HG03097 (cell line): ENCODE measurements at regions not wholly inside any gene's neighbourhood (a gene's known extent, or its start where the extent isn't known, plus 50 kb on each side); places are given as distances from the start of the nearest gene placed in this dataset.

Experiments
- ATAC-seq: cut with Tn5 transposase; IDR thresholded peaks from one replicate; pipeline ENCODE4 v1.9.1; 2021; ENCODE audit not compliant: unreplicated experiment, low FRiP score

DNA sequence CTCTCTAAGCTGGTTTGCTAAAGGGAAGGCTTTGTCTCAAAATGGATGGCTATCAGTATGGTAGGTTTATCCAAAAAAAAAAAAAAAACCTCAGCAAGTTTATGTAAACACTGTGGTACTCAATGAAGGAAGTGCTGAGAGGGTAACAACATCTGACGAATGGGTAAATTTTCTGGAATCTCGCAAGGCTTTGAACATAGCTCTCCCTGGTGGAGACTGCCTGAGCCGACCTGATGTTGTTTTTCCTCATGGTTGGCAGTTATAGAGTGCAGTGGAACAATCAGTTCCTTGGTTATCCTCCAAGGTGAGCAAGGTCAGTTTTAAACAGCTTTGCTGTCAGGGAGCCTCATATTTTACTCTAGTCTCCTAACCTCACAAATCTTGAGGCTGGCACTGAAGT lies 94.6 kb downstream of the ZPLD1 start:
- ATAC-seq, result no peak

DNA sequence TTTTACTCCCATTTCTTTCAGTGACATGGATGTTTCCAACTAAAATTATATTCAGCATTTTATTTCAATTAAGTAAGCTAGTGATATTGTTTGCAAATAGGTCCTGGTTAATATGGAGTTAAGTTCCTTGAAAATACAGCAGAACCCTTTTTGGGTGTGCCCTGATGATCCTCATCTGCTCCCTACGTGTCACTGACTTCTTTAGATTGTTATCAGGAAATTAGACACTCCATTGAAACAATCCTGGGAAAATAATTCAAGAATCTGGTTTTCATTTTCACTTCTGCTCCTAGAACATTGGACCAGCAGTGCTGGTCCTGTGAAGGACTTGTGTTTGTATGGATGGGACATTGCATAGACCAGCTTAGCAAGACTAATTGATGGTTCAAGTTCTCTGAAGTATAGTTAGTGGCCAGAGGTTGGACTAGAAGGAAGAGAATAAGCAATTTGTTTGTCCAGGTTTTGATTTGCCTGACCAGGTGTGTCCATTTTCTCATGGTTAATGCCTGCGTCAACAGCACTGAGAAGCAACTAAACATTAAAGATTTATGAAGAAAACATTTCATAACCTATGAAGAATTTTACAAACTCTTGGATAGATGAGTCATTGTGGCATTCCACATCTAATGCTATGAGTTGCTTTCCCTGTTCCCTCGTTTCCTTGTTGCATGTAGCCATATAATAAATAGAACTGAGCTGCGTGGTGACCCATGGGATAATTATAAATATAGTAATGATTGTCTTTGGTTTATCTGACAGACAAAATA lies 95.8 kb downstream of the ZPLD1 start:
- no peak for ATAC-seq

DNA sequence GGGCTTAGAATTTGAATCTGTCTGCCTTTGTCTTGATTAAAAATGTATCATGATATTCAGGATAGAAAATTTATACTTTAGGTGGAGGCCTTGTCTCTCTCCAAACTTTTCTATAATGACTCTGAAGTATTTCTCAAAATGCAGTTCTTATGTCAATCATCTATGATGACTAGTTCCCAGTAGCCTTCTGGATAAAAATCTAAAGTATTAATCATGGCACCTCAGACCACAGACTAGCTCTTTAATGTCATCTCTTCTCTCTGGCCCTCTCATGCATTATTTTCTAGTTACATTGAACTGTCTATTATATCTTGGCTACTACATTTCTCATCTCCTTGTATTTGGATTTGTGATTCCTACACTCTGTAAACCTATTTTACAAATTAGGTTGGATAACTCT lies 96.9 kb downstream of the ZPLD1 start:
- no peak for ATAC-seq

DNA sequence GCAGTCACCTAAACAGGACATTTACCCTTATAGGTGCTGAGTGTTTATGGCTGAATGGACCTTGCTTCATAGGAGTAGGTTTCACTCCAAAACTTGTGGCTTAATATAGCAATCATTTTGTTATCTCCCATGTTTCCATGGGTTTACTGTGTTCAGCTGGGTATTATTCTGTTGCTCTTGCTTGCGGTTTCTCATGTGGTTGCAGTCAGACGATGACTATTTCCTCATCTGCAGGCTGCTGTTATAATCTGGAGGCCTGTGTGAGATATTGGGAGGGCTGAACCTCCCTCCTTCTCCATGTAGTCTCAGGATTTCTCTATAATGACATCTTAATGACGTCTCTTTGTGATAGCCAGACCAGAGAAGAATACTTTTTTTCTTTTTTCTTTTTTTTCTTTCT lies 98.1 kb downstream of the ZPLD1 start:
- ATAC-seq, result no peak

DNA sequence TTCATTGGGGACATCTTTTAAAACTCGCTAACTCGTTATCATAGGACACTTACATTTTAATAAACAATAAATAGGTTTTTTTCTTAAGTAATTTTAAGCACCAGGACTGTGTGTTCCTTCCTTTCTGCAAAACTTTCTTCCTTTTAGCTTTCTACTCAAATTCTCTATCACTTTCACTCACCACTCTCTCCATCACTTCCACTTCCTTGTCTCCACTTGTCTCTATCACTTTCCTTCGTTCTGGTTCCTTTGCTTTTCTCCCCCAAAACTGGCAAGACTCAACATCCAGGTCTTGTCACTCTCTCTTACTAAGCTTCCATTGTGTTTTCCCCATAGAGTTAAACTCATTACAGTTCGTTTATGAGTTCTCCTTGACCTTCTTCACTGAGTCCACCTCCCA lies 99.0 kb downstream of the ZPLD1 start:
- ATAC-seq, result no peak

DNA sequence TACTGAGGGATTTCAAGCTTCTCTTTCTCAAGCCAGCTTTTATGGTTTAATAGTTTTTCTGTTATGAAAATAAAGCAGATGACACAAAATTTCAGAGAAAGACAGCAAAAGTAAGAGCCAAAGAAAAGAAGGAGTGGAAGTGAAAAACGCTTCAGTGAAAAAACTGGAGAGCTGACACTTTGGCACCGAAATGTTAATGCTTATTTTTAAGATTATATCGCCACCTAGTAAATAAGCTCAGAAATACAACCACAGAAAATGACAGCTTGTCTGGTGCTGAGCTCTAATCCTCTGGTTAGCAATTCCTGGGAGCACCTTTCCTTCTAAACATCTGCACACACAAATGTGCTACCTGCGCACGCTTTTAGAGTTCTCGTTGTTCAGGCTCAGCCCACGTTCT lies 101.6 kb downstream of the ZPLD1 start:
- ATAC-seq, result no peak

DNA sequence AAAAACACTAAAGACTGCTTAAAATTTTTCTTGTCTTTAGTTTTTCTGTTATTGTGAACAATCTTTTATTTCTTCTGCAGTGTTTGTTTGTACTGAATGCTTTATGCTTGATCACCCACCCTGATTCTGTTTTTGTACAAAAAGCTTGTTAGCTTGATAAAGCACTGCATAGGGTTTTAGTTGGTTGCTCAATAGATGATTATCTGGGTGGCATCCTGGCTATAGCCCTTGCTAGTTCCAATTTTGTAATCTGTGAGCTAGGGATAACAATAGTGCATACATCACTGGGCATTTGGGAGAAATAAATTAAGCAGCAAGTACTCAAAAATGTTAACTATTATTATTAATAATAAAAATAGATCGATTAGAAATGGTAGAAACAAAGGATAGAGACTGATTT lies 102.3 kb downstream of the ZPLD1 start:
- no peak for ATAC-seq

DNA sequence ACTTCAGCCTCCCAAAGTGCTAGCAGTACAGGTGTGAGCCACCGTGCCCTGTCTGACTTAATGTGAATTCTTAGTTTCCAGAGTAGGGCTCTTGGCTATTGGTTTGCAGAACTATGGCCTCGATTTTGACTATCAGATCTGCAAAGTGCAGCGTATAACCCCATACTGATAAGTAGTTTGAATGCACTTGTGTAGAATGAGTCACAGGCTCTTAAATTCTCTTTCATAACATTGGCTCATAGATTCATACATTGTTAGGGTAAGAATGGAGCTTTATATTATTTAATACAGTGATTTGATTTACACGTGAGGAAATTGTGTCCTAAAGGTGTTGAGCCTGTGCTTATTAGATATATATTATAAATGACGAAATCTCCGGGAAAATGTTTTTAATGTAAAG lies 109.9 kb downstream of the ZPLD1 start:
- no peak for ATAC-seq

DNA sequence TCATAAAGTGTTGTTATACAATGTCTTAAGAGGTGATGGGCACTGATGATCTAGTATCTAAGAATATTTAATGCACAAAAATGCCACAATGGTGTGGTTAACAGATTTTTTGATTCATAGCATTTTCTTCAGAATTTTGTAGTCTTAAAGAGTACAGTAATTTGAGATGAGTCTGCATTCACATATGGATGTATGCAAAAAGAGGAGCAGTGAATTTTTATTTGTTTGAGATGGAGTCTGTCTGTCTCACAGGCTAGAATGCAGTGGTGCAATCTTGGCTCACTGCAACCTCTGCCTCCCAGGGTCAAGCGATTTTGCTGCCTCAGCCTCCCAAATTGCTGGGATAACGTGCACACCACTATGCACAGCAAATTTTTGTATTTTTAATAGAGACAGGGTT lies 110.5 kb downstream of the ZPLD1 start:
- ATAC-seq, result no peak

DNA sequence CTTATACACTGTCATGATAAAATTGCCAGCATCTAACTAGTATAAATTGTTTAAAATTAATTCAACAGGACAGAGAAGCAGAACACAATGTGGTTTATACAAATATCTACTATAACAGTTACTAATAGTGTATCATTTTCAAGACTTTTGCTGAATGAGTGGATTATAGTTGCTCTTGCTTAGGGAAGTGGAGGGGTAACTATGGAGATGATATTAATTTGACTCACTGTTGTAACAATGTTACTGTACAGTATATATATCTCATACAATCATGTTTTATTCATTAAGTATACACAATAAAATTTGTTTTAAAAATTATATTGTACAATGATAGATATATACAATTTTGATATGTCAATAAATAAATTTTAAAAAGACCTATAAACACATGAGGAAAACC lies 119.1 kb downstream of the ZPLD1 start:
- no peak for ATAC-seq

DNA sequence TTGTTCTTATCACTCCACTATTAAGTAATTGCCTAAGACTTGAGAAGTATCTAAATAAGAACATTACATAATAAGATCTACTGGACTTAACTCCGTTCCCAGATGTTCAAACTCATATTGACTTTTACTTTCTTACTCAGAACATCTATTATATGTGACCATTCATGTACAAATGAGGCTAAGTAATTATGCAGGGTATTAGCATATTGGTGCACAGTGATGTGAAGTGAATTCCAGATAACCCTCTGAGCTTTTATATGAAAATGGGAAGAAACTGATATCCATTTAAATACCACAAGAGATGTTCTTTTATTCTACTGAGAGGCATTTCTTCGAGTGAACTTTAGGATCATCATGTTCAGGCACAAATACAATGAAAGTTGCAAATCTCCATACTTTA lies 135.7 kb downstream of the ZPLD1 start:
- ATAC-seq, result no peak

DNA sequence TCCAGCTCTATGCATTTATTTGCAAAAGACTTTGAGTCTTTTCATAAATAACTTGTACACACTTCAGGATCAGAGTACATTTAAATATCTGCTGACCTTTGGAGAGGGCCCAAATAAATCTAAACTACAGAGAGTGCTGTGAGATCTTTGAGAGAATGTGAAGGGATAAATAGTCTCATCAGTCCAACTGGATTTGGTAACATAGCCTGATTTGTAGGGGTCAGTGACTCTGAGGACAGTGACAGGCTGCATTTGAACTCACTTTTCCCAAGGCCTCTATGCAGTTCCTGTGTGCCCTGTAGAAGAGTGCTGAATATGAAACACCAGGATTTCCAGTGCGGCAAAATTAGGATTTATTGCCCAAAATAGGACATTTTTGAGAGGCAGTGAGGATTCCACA lies 136.2 kb downstream of the ZPLD1 start:
- ATAC-seq, result no peak

DNA sequence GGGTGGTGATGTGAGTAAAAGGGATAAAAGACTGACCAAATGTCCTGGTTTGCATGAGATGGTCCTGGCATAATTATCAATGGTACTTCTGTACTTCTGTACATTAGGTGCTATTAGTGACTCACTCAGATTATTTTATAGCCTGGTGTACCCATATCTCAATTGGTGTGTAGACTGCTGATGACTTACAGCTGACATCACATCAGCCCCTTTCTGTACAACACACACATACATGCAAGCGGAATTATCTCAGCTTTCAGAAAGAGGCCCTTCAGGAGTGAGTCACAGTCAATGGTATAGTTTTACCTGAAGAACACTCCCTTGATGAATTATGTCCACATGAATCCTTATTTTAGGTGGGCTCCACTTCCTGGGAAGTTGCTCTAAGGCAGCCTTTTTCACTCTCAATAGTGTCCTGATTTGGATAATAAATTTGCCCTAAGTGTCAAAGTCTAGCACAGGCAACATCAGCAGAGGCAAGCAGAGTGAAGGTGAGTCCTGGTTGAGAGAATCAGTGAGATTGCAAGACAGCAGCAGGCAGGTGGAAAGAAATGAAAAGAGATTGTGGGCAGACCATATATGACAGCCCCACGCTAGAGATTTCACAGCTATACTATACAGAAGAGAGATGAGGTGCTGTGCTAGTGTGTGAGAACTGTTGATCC lies 137.0 kb downstream of the ZPLD1 start:
- ATAC-seq, result no peak

DNA sequence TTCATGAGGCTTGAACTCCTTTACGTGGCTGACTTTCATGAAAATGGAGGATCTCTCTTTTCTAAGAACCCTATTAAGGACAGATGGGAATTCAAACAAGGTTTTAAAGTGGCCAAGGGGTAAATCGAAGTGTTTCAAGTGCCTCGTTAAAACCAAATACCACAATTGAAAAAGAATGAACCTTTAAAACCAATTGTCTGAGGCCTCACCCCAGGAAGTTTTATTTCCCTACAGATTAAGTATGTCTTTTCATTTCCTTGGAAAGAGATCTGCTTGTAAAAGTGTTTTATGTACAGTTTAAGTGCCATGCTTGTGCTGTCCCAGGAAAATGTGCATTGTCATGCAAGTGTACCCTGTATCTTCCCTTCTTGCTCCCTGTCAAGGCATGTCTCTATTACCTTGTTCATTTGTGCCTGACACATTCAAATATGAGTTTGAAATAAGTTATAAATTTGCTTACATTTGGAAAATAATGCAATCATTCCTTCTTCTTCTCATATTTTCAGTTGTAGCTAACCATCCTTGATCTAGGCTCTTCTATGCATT lies 138.7 kb downstream of the ZPLD1 start:
- ATAC-seq, result no peak

DNA sequence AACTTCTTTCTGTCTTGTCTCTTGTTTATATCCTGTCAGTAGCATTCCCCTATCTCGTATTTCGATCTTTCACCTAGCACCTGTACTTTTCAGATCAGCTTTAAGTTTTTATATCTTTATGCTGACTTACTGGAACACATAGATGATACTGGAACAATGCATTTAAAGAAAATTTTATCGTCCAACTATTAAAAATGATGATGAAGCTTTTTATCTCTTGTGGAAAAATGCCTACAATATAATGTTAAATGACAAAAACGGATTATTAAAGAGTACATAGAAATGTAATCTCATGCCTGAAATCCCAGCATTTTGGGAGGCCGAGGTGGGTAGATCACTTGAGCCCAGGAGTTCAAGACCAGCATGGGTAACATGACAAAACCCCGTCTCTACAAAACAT lies 139.5 kb downstream of the ZPLD1 start:
- no peak for ATAC-seq

DNA sequence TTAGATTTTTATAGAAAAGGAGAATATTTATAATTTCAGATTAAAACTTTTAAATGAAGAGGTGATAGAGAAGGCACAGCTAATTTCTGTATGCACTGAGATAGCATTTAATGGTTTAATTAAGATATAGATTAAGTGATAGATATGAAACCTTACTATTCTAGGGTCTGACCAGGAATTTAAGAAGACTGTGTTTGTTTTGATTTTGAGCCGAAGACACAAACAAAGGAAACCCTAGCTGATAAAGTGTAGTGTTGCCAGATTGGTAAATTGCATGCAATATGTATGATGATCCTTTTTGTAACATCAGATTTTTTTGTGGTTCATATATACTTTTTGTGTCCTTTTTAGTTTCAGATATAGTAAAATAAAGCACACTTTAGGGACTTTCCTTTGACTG lies 141.8 kb downstream of the ZPLD1 start:
- no peak for ATAC-seq

DNA sequence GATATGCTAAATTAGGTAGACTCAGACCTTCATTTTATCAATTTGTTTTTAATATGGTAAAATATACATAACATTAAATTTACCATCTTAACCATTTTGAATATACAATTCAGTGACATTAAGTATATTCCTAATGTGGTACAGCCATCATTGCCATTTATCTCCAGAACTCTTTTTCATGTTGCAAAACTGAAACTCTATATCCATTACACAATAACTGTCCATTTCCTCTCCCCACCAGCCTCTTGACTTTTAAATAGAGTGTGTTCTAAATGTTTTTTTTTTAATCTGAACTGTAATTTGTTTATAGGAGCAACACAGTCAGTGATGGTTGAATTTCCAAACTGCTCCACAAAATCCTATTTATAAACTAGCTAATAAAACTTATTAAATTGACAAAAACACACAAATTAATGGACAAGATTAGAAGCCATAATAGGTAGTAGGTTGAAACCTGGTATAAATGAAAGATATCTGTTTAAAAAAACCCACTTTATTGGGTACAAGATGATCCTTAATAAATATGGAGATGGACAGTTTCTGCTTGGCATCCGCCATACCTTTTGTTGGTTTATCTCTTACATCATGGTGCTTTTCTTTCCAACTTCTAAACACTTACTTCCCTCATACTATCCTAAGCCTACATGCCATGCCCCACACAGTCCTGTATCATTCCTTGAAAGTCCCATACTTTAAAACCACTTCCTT lies 142.4 kb downstream of the ZPLD1 start:
- no peak for ATAC-seq

DNA sequence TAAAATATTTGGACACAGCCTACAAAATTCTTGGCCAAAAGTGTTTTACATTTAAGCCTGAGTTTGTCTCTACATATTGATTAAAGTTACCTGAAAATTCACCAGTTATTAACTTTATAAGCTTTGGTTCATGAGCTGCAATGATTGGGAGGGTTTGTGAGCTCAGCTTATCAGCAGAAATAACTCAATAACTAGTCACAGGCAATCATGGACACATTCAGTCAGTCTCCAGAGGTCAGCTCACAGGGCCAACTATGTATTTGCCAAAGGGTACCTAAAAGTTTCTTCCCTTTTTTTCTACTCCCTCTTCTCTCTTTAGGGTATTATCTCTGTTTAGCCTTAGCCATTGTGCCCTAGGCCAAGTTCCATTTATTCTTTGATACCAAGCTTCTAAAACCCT lies 145.9 kb downstream of the ZPLD1 start:
- no peak for ATAC-seq

DNA sequence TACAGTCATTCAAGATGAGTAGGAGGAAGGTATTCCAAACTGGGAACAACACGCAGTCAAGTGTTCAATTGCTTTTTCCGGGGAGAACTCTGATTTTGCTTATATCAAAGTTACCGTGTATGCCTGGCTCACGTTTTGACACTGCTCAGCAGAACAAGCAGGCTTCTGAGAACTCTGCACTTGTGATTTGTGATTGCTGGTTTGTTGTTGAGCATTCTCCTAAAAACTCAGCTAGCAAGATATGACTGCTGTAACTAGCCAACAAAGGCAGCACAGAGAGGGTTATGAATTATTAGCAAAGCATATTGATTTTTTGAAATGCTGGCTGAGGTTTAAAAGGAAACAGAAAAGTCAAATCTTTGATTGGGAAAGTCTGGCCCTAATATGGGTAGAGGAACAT lies 151.7 kb downstream of the ZPLD1 start:
- no peak for ATAC-seq

DNA sequence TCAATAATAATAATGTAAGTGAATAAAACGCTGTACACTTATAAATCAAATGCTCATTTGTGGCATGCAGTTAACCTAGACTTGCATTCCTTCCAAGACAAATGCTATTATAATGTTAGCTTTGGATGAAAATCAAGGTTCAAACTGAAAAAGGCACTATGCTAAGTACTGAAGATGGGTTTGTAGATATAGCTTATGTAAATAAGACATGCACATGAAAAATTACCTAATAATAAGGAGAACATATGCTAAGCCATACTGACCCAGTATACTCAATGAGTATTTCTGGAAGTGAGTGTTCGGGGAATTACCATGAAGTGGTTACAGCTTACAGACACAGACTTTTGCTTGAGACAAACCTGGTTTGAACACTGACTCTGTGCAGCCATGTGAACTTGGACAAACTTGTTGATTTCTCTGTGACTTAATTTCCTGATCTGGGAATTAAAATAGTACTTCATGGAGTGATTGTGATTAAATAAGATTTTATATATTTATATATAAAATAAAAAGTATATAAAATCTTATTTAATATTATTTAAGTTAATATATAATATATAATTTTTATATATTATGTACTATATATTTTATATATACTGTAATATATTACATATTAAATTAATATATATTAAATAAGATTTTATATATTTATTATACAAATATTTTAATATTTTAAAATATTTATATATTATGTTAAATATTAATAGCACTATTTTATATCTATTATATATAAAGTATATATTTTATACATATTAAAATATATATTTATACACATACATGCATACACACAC lies 159.2 kb downstream of the ZPLD1 start:
- ATAC-seq, result no peak

DNA sequence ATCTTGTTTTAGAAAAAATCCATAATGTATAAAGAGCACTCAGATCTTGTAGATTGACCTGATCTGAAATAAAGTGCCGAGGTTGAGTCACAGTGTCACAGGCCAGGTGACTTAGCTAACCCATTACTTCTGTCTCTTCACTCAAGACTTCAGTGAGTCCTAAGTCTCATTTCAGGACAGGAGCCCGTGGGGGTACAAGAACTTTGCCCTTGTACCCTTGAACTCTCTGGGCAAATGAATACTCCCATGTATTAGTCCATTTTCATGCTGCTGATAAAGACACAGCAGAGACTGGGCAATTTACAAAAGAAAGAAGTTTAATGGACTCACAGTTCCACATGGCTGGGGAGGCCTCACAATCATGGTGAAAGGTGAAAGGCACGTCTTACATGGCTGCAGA lies 160.2 kb downstream of the ZPLD1 start:
- ATAC-seq, result no peak
